A549 (cell line): ENCODE measurements at regions not wholly inside any gene's neighbourhood (a gene's known extent, or its start where the extent isn't known, plus 50 kb on each side); places are given as distances from the start of the nearest gene placed in this dataset.
"Not testable (repeated sequence)": the region's sequence is repeated elsewhere in the genome, so short reads cannot be mapped to it uniquely, and the experiment has no call there.

Experiments used
- ATAC-seq, 2 experiments: fragments of 200-7000 bp in 1 of 2; fragments of >200 bp in 1 of 2; cut with Nextera tagmentation in 1 of 2; cut with Tn5 transposase in 1 of 2; 3 replicates each; pipeline versions ENCODE4 v1.8.0 to v1.9.1; 2018 to 2020; ENCODE audit warnings: mild to moderate bottlenecking in 1 of 2, moderate library complexity in 1 of 2
- CTCF ChIA-PET: fragments of 300-600 bp; sonication (Branson Sonifier 250); formaldehyde crosslinking; extraction: SDS; loops from one replicate; lab custom pipeline; 2021; ENCODE audit warnings: antibody characterized with exemption, inconsistent platforms; lab: Yijun Ruan, JAX
- POLR2A ChIA-PET: fragments of 350-600 bp; formaldehyde crosslinking; extraction: SDS; loops from one replicate; lab custom pipeline; 2021; ENCODE audit warnings: antibody characterized with exemption, inconsistent platforms; lab: Yijun Ruan, JAX
- DNase-seq, 2 experiments: peaks; one replicate each; pipeline versions ENCODE4 v3.0.0 to v3.0.0-alpha.2; 2011 to 2016; ENCODE audit warnings: low read depth in 1 of 2, low spot score in 1 of 2
- FAIRE-seq: peaks from 2 replicates; lab custom pipeline; 2011; peaks lifted over from hg19 to GRCh38; lab: Jason Lieb, UNC
- H3K27ac ChIP-seq, 2 experiments: fragments of >200 bp; sonication (Bioruptor Twin); formaldehyde crosslinking; 3 replicates each; pipeline ENCODE4 v1.5.1; 2016 to 2017
- H3K4me1 ChIP-seq: fragments of >200 bp; sonication (Bioruptor Twin); formaldehyde crosslinking; 3 replicates; pipeline ENCODE4 v1.6.1; 2016
- H3K4me2 ChIP-seq: fragments of >200 bp; sonication (Bioruptor Twin); formaldehyde crosslinking; 3 replicates; pipeline ENCODE4 v1.6.1; 2016
- H3K4me3 ChIP-seq: fragments of >200 bp; sonication (Bioruptor Twin); formaldehyde crosslinking; 3 replicates; pipeline ENCODE4 v1.5.1; 2016
- H3K9me3 ChIP-seq: fragments of >200 bp; sonication (Bioruptor Twin); formaldehyde crosslinking; 3 replicates; pipeline ENCODE4 v1.6.1; 2016
- BCL3 ChIP-seq: fragments of >200 bp; sonication (Bioruptor Twin); formaldehyde crosslinking; IDR thresholded peaks from 3 replicates; pipeline ENCODE4 v1.6.1; 2016
- CBX2 ChIP-seq: fragments of 200-600 bp; sonication (generic); IDR thresholded peaks from 2 replicates; pipeline ENCODE4 v1.6.1; 2016; ENCODE audit warnings: low read depth, mild to moderate bottlenecking, borderline replicate concordance
- CBX8 ChIP-seq: fragments of 200-600 bp; sonication (generic); IDR thresholded peaks from 2 replicates; pipeline ENCODE4 v1.6.1; 2016
- CEBPB ChIP-seq, 2 experiments: fragments of >200 bp in 1 of 2; sonication (Bioruptor Twin) in 1 of 2; formaldehyde crosslinking in 1 of 2; IDR thresholded peaks; 2 replicates each; pipeline ENCODE4 v1.6.1; 2012 to 2016
- CHD2 ChIP-seq: fragments of 150-350 bp; IDR thresholded peaks from 2 replicates; pipeline ENCODE4 v1.6.1; 2014; ENCODE audit warnings: low read length; ENCODE audit not compliant: partially characterized antibody
- FOSL2 ChIP-seq, 2 experiments: fragments of 450-650 bp in 1 of 2; fragments of >200 bp in 1 of 2; sonication (Bioruptor Twin) in 1 of 2; formaldehyde crosslinking; IDR thresholded peaks; 2 replicates each; pipeline versions ENCODE4 v1.5.0 to v1.6.1; 2016 to 2020; ENCODE audit warnings: mild to moderate bottlenecking in 1 of 2, moderate library complexity in 1 of 2
- FOXS1 ChIP-seq: fragments of 250-450 bp; sonication (Bioruptor Pico); IDR thresholded peaks from 2 replicates; pipeline ENCODE4 v1.5.0; 2020; ENCODE audit warnings: mild to moderate bottlenecking, moderate library complexity
- GATA3 ChIP-seq: IDR thresholded peaks from 2 replicates; pipeline ENCODE4 v1.6.1; 2012; ENCODE audit warnings: borderline replicate concordance
- HMGXB4 ChIP-seq: fragments of 250-450 bp; sonication (Bioruptor Pico); IDR thresholded peaks from 2 replicates; pipeline ENCODE4 v1.5.0; 2021; ENCODE audit warnings: mild to moderate bottlenecking, moderate library complexity, borderline replicate concordance
- HOXB5 ChIP-seq: fragments of 250-450 bp; sonication (Bioruptor Pico); IDR thresholded peaks from 2 replicates; pipeline ENCODE4 v1.5.0; 2020; ENCODE audit warnings: mild to moderate bottlenecking, moderate library complexity
- JUN ChIP-seq, 2 experiments: fragments of >200 bp; sonication (Bioruptor Twin); formaldehyde crosslinking; IDR thresholded peaks; 2 replicates in 1 of 2; 3 replicates in 1 of 2; pipeline ENCODE4 v1.6.1; 2016 to 2017
- RAD21 ChIP-seq, 2 experiments: fragments of >200 bp in 1 of 2; sonication (Bioruptor Twin) in 1 of 2; formaldehyde crosslinking in 1 of 2; IDR thresholded peaks in 1 of 2; conservative IDR thresholded peaks in 1 of 2; 2 replicates in 1 of 2; 3 replicates in 1 of 2; pipeline ENCODE4 v1.6.1; 2012 to 2018; ENCODE audit warnings: inconsistent platforms in 1 of 2
- REST ChIP-seq: fragments of 200-600 bp; sonication (generic); IDR thresholded peaks from 2 replicates; pipeline ENCODE4 v1.6.1; 2016; ENCODE audit warnings: antibody characterized with exemption, mild to moderate bottlenecking, moderate library complexity
- RFX5 ChIP-seq: fragments of 450-650 bp; IDR thresholded peaks from 2 replicates; pipeline ENCODE4 v1.7.1; 2014; ENCODE audit warnings: antibody characterized with exemption, mild to moderate bottlenecking, moderate library complexity
- ZC3H11A ChIP-seq: fragments of 450-650 bp; IDR thresholded peaks from 2 replicates; pipeline ENCODE4 v1.6.1; 2014; ENCODE audit warnings: antibody characterized with exemption, mild to moderate bottlenecking
- WGBS: methylation state at CpG from one replicate; pipeline ENCODE4 v1.1.6; 2017; ENCODE audit errors: missing lambda C conversion rate; 5-methylcytosine and 5-hydroxymethylcytosine counted together

GRCh38 chr4:180356766-180357165, 1886.4 kb upstream of the TENM3 start (continued):
- no peak for TF ChIP-seq CHD2
- TF ChIP-seq CBX2, result no peak
- TF ChIP-seq, all 56 proteins: peak for 0

GRCh38 chr4:180360113-180360512, 1883.1 kb upstream of the TENM3 start:
- H3K27ac ChIP-seq, DNase-seq, CTCF ChIA-PET, POLR2A ChIA-PET, FAIRE-seq, H3K4me3 ChIP-seq, H3K4me2 ChIP-seq, H3K9me3 ChIP-seq, ATAC-seq, H3K4me1 ChIP-seq: not testable (repeated sequence)
- 11% methylated on average over 4 of the region's 4 CpGs for WGBS

- no peak overlapping the region for H3K27ac ChIP-seq
- 3% methylated on average over 5 of the region's 5 CpGs for WGBS
- no peak overlapping the region for H3K4me3 ChIP-seq
- no peak for DNase-seq
- H3K9me3 ChIP-seq, result no peaks in the 10 kb centered on the region
- CTCF ChIA-PET, result no interaction called here
- TF ChIP-seq ZC3H11A, result no peak
- no peak for TF ChIP-seq GATA3
- TF ChIP-seq BCL3, result no peak
- TF ChIP-seq CEBPB (IDR thresholded peaks at IDR 0.05), result no peak
- TF ChIP-seq HOXB5 (CRISPR knock-in tag), result no peak
- TF ChIP-seq REST, result no peak
- no peak for TF ChIP-seq JUN (IDR thresholded peaks at IDR 0.05)
- no peak for TF ChIP-seq CBX8
- TF ChIP-seq HMGXB4 (CRISPR knock-in tag), result no peak
- no peak for TF ChIP-seq FOSL2 (IDR thresholded peaks at IDR 0.05)
- TF ChIP-seq FOSL2 (CRISPR knock-in tag; IDR thresholded peaks at IDR 0.05), result no peak
- TF ChIP-seq FOXS1 (CRISPR knock-in tag), result no peak
- no peak for TF ChIP-seq RFX5
- POLR2A ChIA-PET, result no interaction called here
- FAIRE-seq, result no peak
- H3K4me2 ChIP-seq, result no peak overlapping the region
- H3K4me1 ChIP-seq, result no peaks in the 10 kb centered on the region
- ATAC-seq, result no peak
Measured at GRCh38 chr4:180363815-180364214, 1879.4 kb upstream of the TENM3 start.

GRCh38 chr4:180372691-180373090, 1870.5 kb upstream of the TENM3 start:
- Histone ChIP-seq H3K9me3 (no peaks in the 10 kb centered on the region), H3K27ac (no peak overlapping the region), H3K4me3 (no peak overlapping the region), H3K4me2 (no peak overlapping the region), H3K4me1 (no peaks in the 10 kb centered on the region)
- FAIRE-seq (no peak), DNase-seq (no peak), ATAC-seq (no peak)
- ChIA-PET CTCF (no interaction called here), POLR2A (no interaction called here)
- no peak for TF ChIP-seq RAD21 (conservative IDR thresholded peaks at IDR 0.05 in 1 of 2, IDR thresholded peaks at IDR 0.05 in 1 of 2)
